Loucy (cell line): ENCODE measurements at regions not wholly inside any gene's neighbourhood (a gene's known extent, or its start where the extent isn't known, plus 50 kb on each side); places are given as distances from the start of the nearest gene placed in this dataset.

Experiments used
- H2AFZ ChIP-seq: fragments of 200-600 bp; sonication (generic); 2 replicates; pipeline ENCODE4 v1.6.0; 2016; ENCODE audit warnings: antibody characterized with exemption, mild to moderate bottlenecking, low read length, moderate library complexity
- H3F3A ChIP-seq: fragments of 200-600 bp; 2 replicates; pipeline ENCODE4 v1.6.0; 2016; ENCODE audit warnings: antibody characterized with exemption, low read depth, mild to moderate bottlenecking
- H3K27me3 ChIP-seq: fragments of 200-600 bp; sonication (generic); 2 replicates; pipeline ENCODE4 v1.6.1; 2014; ENCODE audit warnings: low read length, mild to moderate bottlenecking; ENCODE audit not compliant: insufficient read depth, poor library complexity, severe bottlenecking
- H3K36me3 ChIP-seq: fragments of 200-600 bp; sonication (generic); 2 replicates; pipeline ENCODE4 v1.6.1; 2016; ENCODE audit warnings: low read length; ENCODE audit not compliant: insufficient read depth
- H3K4me1 ChIP-seq: fragments of 200-600 bp; sonication (generic); 2 replicates; pipeline ENCODE4 v1.5.1; 2014; ENCODE audit warnings: low read length, mild to moderate bottlenecking; ENCODE audit not compliant: insufficient read depth, poor library complexity, severe bottlenecking
- H3K4me2 ChIP-seq: fragments of 200-600 bp; sonication (generic); 2 replicates; pipeline ENCODE4 v1.6.0; 2014; ENCODE audit warnings: antibody characterized with exemption, low read length, low read depth, mild to moderate bottlenecking; ENCODE audit not compliant: poor library complexity, severe bottlenecking
- H3K4me3 ChIP-seq: fragments of 200-600 bp; sonication (generic); 2 replicates; pipeline ENCODE4 v1.5.1; 2014; ENCODE audit warnings: low read length, mild to moderate bottlenecking, mixed read lengths; ENCODE audit not compliant: poor library complexity, severe bottlenecking
- H3K79me2 ChIP-seq: fragments of 200-600 bp; sonication (generic); 2 replicates; pipeline ENCODE4 v1.6.1; 2014; ENCODE audit warnings: low read length; ENCODE audit not compliant: insufficient read depth
- H3K9ac ChIP-seq: fragments of 200-600 bp; sonication (generic); 2 replicates; pipeline ENCODE4 v1.6.0; 2014; ENCODE audit warnings: mild to moderate bottlenecking, low read depth, low read length, moderate library complexity; ENCODE audit not compliant: poor library complexity, severe bottlenecking
- H3K9me2 ChIP-seq: fragments of 200-600 bp; sonication (generic); replicated peaks from 2 replicates; pipeline ENCODE4 v1.6.1; 2016; ENCODE audit warnings: low read depth, low read length, mixed read lengths
- H3K9me3 ChIP-seq: fragments of 200-600 bp; sonication (generic); 2 replicates; pipeline ENCODE4 v1.6.1; 2014; ENCODE audit warnings: mild to moderate bottlenecking, antibody characterized with exemption, low read length, low read depth; ENCODE audit not compliant: insufficient read depth
- H4K20me1 ChIP-seq: fragments of 200-600 bp; sonication (generic); 2 replicates; pipeline ENCODE4 v1.6.0; 2014; ENCODE audit warnings: antibody characterized with exemption, low read length, mild to moderate bottlenecking; ENCODE audit not compliant: insufficient read depth, poor library complexity, severe bottlenecking
- CTCF ChIP-seq: fragments of 200-600 bp; sonication (generic); conservative IDR thresholded peaks from 2 replicates; pipeline ENCODE4 v1.5.1; 2014; ENCODE audit warnings: mild to moderate bottlenecking, antibody characterized with exemption, low read length
- EZH2phosphoT487 ChIP-seq: fragments of 200-600 bp; IDR thresholded peaks from 2 replicates; pipeline ENCODE4 v1.6.1; 2018; ENCODE audit warnings: antibody characterized with exemption, mild to moderate bottlenecking, moderate library complexity, borderline replicate concordance

GRCh38 chr15:31234815-31235214, 91.8 kb upstream of the KLF13 start:
- Histone ChIP-seq H3K9me3 (no peaks in the 10 kb centered on the region), H3K9ac (no peak overlapping the region), H3F3A (no peaks in the 10 kb centered on the region), H3K4me3 (no peak overlapping the region), H4K20me1 (no peaks in the 10 kb centered on the region), H3K4me1 (no peaks in the 10 kb centered on the region), H3K9me2 (no peaks in the 10 kb centered on the region), H2AFZ (no peak overlapping the region), H3K4me2 (no peak overlapping the region), H3K79me2 (no peaks in the 10 kb centered on the region), H3K36me3 (no peaks in the 10 kb centered on the region), H3K27me3 (no peaks in the 10 kb centered on the region)
- no peak for TF ChIP-seq CTCF
- no peak for TF ChIP-seq EZH2phosphoT487

GRCh38 chr15:31235311-31236183, 91.1 kb upstream of the KLF13 start:
- H3K9ac ChIP-seq, result no peak overlapping the region
- no peaks in the 10 kb centered on the region for H3K9me2 ChIP-seq
- H3K4me1 ChIP-seq, result no peaks in the 10 kb centered on the region
- H3K4me2 ChIP-seq, result no peak overlapping the region
- no peak overlapping the region for H3K4me3 ChIP-seq
- TF ChIP-seq CTCF (no peak), EZH2phosphoT487 (no peak)
- no peaks in the 10 kb centered on the region for H3K27me3 ChIP-seq
- no peak overlapping the region for H2AFZ ChIP-seq
- no peaks in the 10 kb centered on the region for H3K36me3 ChIP-seq
- no peaks in the 10 kb centered on the region for H4K20me1 ChIP-seq
- no peaks in the 10 kb centered on the region for H3K9me3 ChIP-seq
- H3F3A ChIP-seq, result no peaks in the 10 kb centered on the region
- no peaks in the 10 kb centered on the region for H3K79me2 ChIP-seq

- Histone ChIP-seq H3K9me3 (no peaks in the 10 kb centered on the region), H3K4me3 (no peak overlapping the region), H3K79me2 (no peaks in the 10 kb centered on the region), H3K9ac (no peak overlapping the region), H3F3A (no peaks in the 10 kb centered on the region), H3K4me1 (no peaks in the 10 kb centered on the region), H4K20me1 (no peaks in the 10 kb centered on the region), H3K27me3 (no peaks in the 10 kb centered on the region), H3K36me3 (no peaks in the 10 kb centered on the region), H2AFZ (no peak overlapping the region), H3K9me2 (no peaks in the 10 kb centered on the region), H3K4me2 (no peak overlapping the region)
- TF ChIP-seq EZH2phosphoT487, result no peak
- no peak for TF ChIP-seq CTCF
Measured at GRCh38 chr15:31236184-31237042, 90.2 kb upstream of the KLF13 start.
